IPS DF 6.9 (cell line): ENCODE measurements at regions not wholly inside any gene's neighbourhood (a gene's known extent, or its start where the extent isn't known, plus 50 kb on each side); places are given as distances from the start of the nearest gene placed in this dataset.

Experiments used
- DNase-seq: peaks from one replicate; pipeline ENCODE4 v3.0.0-alpha.2; 2013; ENCODE audit warnings: low read depth, low spot score
- H3K27ac ChIP-seq: one replicate; pipeline ENCODE4 v1.5.1; 2013; ENCODE audit warnings: low read length, control low read depth
- H3K27me3 ChIP-seq: 2 replicates; pipeline ENCODE4 v1.6.1; 2013; ENCODE audit warnings: mild to moderate bottlenecking, low read length; ENCODE audit not compliant: control insufficient read depth, insufficient read depth
- H3K36me3 ChIP-seq: 2 replicates; pipeline ENCODE4 v1.6.1; 2013; ENCODE audit warnings: low read length; ENCODE audit not compliant: control insufficient read depth, insufficient read depth
- H3K4me1 ChIP-seq: 2 replicates; pipeline ENCODE4 v1.6.1; 2013; ENCODE audit warnings: low read length; ENCODE audit not compliant: control insufficient read depth, insufficient read depth
- H3K4me3 ChIP-seq: 2 replicates; pipeline ENCODE4 v1.5.1; 2013; ENCODE audit warnings: mild to moderate bottlenecking, low read length
- H3K9me3 ChIP-seq: 2 replicates; pipeline ENCODE4 v1.6.1; 2013; ENCODE audit warnings: low read length, inconsistent platforms; ENCODE audit not compliant: control insufficient read depth, insufficient read depth
- WGBS: extraction: QIAGEN DNeasy Blood & Tissue Kit; methylation state at CpG from one replicate; pipeline ENCODE4 v1.1.7; 2013; ENCODE audit warnings: mixed read lengths, missing lambda C conversion rate; ENCODE audit not compliant: insufficient read length, insufficient coverage; 5-methylcytosine and 5-hydroxymethylcytosine counted together

DNA sequence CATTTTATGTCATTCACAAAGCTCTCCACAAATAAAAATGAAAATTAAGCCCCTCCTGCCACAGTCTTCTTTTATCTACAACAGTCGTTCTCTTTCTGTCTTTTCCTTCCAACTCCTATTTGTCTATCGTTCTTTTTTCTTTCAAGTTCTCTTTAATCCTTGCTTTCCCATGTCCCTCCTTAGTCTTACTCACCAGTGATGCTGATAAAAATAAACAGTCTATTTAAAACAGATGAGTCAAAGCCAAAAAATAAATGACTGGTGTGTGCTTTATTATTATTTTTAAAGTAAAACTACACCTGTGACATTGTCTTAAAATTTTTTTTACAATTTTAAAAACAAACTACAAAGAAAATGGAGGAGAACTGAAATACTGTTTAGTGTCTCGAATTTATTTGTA is 137.1 kb upstream of the TMEM161B start:
- Histone ChIP-seq H3K36me3 (no peaks in the 10 kb centered on the region), H3K4me3 (no peak overlapping the region), H3K9me3 (no peaks in the 10 kb centered on the region), H3K27ac (no peak overlapping the region), H3K27me3 (no peaks in the 10 kb centered on the region), H3K4me1 (no peaks in the 10 kb centered on the region)
- no peak for DNase-seq
- no CpG with 5 or more reads among the region's 3 CpGs for WGBS

DNA sequence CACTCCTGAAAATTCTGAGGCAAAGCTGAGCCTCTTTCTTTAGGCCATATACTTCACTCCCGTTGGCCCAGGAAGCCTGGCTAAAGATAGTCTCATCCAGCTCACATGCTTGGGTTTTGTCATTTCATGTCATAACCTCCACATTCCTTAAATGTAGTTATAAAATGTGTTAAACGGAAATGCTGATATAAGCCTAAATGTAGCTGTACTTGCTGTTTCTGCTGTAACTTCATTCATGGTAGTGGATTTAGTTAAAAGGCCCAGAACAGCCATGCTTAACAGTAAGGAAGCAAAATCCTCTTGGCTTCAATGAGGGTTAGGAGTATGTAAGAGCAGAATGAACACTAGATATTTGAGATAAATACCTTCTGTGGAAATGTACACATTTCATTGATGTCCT is 135.8 kb upstream of the TMEM161B start:
- Histone ChIP-seq H3K36me3 (no peaks in the 10 kb centered on the region), H3K9me3 (no peaks in the 10 kb centered on the region), H3K27me3 (no peaks in the 10 kb centered on the region), H3K4me3 (no peak overlapping the region), H3K27ac (no peak overlapping the region), H3K4me1 (no peaks in the 10 kb centered on the region)
- WGBS = no CpG with 5 or more reads among the region's 2 CpGs
- DNase-seq = no peak

- WGBS = no CpG with 5 or more reads among the region's 4 CpGs
- Histone ChIP-seq H3K4me3 (no peak overlapping the region), H3K9me3 (no peaks in the 10 kb centered on the region; the same call in 1 of the 2 replicates), H3K27ac (no peak overlapping the region), H3K36me3 (no peaks in the 10 kb centered on the region), H3K27me3 (no peaks in the 10 kb centered on the region), H3K4me1 (peaks cover 5% of the 10 kb centered on the region; the same call in 1 of the 2 replicates)
- DNase-seq = no peak
Observed at GRCh38 chr5:88401686-88402085, 133.0 kb upstream of the TMEM161B start.

- Histone ChIP-seq H3K9me3 (no peaks in the 10 kb centered on the region; the same call in 1 of the 2 replicates), H3K27ac (no peak overlapping the region), H3K4me3 (no peak overlapping the region), H3K36me3 (no peaks in the 10 kb centered on the region), H3K27me3 (no peaks in the 10 kb centered on the region), H3K4me1 (peaks cover 9% of the 10 kb centered on the region)
- no peak for DNase-seq
Observed at GRCh38 chr5:88401228-88401627, 132.6 kb upstream of the TMEM161B start.

DNA sequence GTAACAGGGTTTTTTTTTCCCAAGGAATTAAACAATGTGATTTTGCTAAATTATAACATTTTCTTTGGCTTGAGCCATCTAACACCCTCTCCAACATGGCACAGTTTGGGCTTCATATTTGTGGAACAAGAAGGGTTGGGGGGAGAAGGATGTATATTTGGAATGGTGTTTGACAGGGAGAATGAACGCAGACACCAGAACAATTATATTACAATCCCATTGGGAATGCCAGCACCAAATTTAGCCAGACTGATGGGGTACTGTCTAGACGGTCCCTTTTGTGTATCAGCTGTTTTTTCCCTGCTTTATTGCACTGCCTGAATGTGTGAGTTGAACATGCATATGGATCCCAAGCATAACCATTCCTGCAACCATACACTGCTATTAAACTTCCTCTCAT is 130.9 kb upstream of the TMEM161B start:
- no peak for DNase-seq
- Histone ChIP-seq H3K36me3 (no peaks in the 10 kb centered on the region), H3K9me3 (no peaks in the 10 kb centered on the region; the same call in 1 of the 2 replicates), H3K27ac (no peak overlapping the region), H3K27me3 (no peaks in the 10 kb centered on the region), H3K4me1 (peaks cover 9% of the 10 kb centered on the region), H3K4me3 (no peak overlapping the region)
- WGBS = no CpG with 5 or more reads among the region's 2 CpGs

DNA sequence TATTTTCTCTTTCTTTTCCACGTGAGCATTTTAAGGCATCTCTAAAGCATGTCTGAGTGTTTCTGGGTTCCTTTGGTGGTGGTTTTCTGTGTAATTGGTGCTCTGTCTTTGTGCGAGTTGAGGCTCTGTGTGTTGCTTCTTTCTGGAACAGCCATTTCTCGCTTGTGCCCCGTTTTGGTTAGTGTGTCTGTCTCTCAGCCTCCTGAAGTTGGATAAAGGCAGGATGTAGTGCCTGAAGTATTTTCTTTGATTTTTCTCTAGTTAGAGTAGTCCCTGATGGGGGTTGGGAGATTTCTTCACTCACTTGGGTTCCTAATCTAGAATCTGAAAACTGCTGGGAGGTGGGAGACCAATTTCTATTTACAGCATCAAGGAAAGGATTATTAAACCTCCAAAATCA is 129.7 kb upstream of the TMEM161B start:
- WGBS = no CpG with 5 or more reads among the region's 4 CpGs
- Histone ChIP-seq H3K27ac (no peak overlapping the region), H3K27me3 (no peaks in the 10 kb centered on the region), H3K36me3 (no peaks in the 10 kb centered on the region), H3K4me1 (peaks cover 9% of the 10 kb centered on the region), H3K9me3 (no peaks in the 10 kb centered on the region; the same call in 1 of the 2 replicates), H3K4me3 (no peak overlapping the region)
- DNase-seq = no peak

- WGBS = no CpG with 5 or more reads among the region's 7 CpGs
- H3K9me3 ChIP-seq = no peaks in the 10 kb centered on the region; the same call in 1 of the 2 replicates
- no peaks in the 10 kb centered on the region for H3K36me3 ChIP-seq
- H3K4me3 ChIP-seq = no peak overlapping the region
- peaks cover 9% of the 10 kb centered on the region for H3K4me1 ChIP-seq
- no peak overlapping the region for H3K27ac ChIP-seq
- no peaks in the 10 kb centered on the region for H3K27me3 ChIP-seq
- DNase-seq = no peak
Observed at GRCh38 chr5:88396751-88397281, 128.2 kb upstream of the TMEM161B start.

DNA sequence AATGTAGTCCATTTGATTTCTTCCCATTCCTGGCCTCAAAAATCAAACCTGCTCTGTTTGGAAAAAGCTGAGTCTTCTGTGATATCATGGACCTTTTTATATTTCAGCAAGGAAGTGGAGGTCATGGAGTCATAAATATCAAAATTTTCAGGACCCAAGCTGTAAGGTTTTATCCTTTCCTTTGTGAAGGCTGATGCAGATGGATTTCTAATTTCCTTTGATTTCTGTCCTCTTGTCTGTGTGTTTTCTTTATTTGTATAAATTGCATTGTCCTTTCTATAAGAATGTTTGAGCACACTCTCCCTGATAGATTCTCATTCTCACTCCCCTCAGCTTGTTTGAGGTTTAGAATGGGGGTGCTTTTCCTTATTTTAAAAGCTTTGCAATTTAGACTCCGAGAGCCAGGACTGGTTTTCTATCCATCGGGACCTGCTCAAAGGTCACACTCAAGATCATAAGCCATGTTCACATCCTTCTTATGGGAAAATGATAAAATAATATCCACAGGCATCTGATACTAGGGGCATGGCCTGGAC is 127.4 kb upstream of the TMEM161B start:
- H3K9me3 ChIP-seq = no peaks in the 10 kb centered on the region; the same call in 1 of the 2 replicates
- no peak overlapping the region for H3K4me3 ChIP-seq
- no peak overlapping the region for H3K27ac ChIP-seq
- peaks cover 12% of the 10 kb centered on the region for H3K4me1 ChIP-seq
- no peaks in the 10 kb centered on the region for H3K27me3 ChIP-seq
- no peak for DNase-seq
- no CpG with 5 or more reads among the region's 2 CpGs for WGBS
- no peaks in the 10 kb centered on the region for H3K36me3 ChIP-seq

DNA sequence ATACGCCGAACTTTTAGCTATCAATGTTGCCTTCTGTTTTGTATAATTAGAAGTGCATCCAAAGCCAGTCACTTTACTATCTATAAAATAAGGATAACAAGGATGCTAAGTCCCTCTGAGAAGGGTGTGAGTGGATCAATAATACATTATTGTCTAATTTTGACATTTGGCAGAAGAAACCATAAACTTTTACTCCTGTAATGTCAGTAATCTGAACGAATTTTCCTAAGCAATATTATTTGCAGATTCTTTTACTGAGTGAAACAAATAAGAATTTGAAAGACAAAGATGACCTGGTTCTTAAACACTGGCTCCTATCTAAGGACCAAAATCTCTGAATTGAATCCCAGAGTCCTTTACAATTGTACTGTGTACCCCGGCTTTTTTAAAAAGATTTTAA is 126.6 kb upstream of the TMEM161B start:
- H3K27me3 ChIP-seq = no peaks in the 10 kb centered on the region
- H3K36me3 ChIP-seq = no peaks in the 10 kb centered on the region
- no CpG with 5 or more reads among the region's 4 CpGs for WGBS
- H3K9me3 ChIP-seq = no peaks in the 10 kb centered on the region; the same call in 1 of the 2 replicates
- H3K27ac ChIP-seq = no peak overlapping the region
- peaks cover 12% of the 10 kb centered on the region for H3K4me1 ChIP-seq
- DNase-seq = no peak
- no peak overlapping the region for H3K4me3 ChIP-seq

DNA sequence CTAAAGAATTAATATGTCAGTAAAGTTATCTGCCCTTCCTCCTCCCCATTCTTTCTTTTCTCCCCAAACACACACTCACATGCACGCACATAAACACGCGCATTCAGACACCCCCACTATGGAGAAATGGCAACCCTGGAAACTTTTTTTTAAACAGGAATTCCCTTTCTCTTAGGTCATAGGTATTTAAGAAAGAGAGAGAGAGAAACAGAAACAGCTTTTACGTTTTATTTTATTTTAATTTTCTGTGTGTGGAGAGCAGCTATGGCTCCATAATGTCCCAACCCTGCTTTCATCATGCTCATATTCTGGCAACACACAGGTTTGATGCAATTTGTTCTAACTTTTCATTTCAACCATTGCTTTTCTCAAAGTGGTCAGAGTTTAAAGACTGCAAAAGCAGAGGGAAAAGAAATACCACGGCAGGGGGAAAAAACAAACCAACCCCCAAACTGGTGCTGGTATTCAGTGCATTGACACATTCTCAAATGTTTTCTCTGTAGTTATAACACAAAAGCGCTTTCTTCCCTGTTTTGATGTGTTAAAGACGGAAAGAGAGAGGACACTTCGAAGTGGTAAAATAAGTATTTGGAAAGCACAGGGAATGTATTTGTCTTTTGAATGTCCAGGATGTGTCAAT is 126.0 kb upstream of the TMEM161B start:
- H3K4me3 ChIP-seq = no peak overlapping the region
- H3K27ac ChIP-seq = no peak overlapping the region
- no peaks in the 10 kb centered on the region for H3K27me3 ChIP-seq
- no peaks in the 10 kb centered on the region for H3K36me3 ChIP-seq
- H3K4me1 ChIP-seq = peaks cover 12% of the 10 kb centered on the region
- H3K9me3 ChIP-seq = no peaks in the 10 kb centered on the region; the same call in 1 of the 2 replicates
- DNase-seq = no peak
- WGBS = no CpG with 5 or more reads among the region's 8 CpGs
